CD4-positive, alpha-beta T cell treated with Interleukin-1 beta for 1 hour (primary cell): ENCODE measurements at regions not wholly inside any gene's neighbourhood (a gene's known extent, or its start where the extent isn't known, plus 50 kb on each side); places are given as distances from the start of the nearest gene placed in this dataset.

Experiments used
- DNase-seq, 2 donors: peaks; one replicate each; pipeline ENCODE4 v3.0.0-alpha.2; 2020 to 2022

DNA sequence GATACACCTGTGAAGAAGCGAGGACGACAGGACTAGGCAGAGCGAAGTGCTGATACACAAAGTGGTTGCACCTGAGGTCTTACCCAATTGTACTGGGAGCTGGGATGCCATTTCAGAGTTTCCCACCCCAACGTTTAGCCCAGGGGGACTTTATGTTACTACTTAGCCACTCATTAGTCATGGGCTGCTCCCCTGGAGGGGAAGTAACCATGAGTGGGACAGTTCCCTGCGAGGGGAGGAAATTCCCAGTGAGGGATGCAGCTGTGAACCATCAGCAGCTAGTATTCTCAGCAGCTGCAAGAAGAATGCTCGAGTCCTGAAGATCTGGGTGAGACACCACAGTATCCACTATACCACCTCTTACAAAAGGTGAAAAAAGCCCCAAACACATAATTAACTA, 93.7 kb upstream of the ACTBL2 start:
- DNase-seq, result no peak

DNA sequence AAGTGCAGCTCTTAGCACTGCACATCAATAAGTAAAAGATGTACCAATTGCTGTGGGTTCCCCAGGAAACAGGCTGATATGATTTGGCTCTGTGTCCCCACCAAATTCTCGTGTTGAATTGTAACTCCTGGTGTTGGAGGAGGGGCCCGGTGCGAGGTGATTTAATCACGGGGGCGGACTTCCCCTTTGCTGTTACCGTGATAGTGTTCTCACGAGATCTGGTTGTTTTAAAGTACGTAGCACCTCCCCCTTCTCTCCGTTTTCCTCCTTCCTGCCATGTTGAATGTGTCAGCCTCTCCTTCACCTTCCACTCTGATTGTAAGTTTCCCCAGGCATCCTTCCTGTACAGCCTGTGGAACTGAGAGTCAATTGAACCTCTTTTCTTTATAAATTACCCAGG, 93.2 kb upstream of the ACTBL2 start:
- DNase-seq, result no peak

DNA sequence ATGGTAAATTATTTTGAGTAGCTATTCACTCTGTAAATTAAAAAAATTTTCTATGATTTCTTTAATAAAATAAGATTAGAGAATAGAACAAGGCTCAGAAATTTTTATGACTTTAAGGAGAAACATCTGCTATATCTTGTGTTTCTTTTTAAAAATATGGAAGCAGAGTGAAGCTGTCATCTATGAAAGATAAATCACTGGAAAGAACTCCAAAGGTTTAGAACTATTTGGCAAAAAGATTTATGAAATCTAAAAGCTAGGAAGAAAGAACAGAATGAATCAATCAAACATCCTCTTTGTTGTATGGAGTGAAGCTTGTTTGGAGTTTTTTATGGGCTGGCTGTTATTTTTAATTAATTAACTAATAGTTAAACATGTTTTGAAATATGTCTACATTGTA, 89.8 kb upstream of the ACTBL2 start:
- DNase-seq, result no peak

DNA sequence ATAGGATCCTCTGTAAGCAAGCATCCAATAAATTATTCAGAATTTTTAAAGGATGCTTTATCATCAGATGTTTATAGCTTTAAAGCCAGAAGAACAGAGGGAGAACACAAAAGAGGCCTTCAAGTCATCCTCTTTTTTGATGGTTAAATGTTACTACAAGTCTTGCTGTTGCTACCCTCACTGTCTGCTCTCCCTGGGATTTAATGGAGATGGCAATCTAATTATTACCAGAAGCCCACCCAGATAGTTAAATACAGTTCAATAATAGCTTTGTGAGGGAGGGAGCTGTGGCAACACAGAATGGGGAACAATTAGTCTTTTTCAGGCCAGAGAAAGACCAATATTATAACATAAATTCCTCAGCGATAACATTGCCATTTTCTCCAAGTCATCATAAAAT, 87.0 kb upstream of the ACTBL2 start:
- DNase-seq, result no peak

DNA sequence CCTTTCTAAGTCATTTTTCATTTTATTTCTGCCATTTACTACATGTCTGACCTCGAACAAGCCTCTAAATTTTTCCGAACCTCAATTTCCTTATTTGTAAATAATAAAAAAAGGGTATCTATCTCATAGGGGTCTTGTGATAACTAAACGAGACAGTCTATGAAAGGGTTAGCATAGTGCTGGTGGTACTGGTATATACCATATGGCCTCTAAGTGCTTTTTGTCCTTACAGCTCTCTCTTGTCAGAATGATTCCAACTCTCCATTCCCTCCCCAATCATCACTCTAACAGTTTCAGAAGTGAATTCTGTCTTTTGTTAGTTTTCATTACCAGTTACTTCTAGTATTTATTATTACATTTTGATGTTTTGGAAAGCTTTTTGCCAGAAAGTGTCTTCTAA, 85.5 kb upstream of the ACTBL2 start:
- no peak for DNase-seq

DNA sequence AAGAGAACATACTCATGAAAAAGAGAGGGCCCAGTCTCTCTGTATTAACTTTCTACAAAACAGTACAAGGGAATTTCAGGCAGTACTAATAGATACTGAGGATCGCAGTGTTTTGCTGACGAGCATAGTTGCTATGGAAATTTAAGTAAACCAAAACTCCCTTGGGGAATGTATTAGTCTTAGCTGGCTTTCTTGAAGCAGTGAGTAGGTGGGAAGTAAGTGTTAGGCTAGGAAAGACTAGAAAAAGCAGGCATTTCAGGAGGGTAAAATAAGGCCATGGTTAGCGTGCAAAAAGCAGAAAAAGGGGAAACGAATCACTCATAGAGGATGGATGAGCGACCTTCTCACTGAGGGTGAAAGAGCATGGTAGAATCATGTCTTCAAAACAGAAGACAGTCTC, 84.3 kb upstream of the ACTBL2 start:
- DNase-seq, result no peak

DNA sequence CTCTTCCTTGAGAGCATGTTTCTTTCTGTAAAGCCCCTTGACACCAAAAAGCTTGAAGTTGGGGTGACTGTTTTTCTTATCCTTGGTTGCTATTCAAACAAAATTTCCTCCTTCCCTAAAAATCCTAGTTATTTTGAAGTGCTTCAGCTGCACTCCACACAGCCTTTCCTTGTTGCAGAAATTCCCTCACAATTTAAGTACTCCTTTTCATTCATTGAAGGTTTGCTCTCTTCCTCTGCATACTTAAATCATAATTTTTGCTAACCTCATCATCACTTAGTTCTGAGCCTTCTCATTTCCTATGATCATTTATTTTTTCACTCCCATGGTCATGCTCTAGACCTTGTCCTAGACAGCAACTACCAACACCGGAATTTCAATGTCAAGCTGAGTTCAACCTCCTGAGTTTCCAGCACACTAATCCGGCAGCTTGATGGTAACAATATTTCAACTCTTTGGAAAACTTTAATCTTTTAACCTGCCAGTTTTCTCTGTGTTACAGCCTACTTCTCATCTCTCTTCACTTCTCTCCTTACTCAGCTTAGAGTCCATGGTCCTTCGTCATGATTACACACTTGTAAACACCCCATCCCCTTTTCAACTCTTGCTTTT, 78.7 kb upstream of the ACTBL2 start:
- no peak for DNase-seq

DNA sequence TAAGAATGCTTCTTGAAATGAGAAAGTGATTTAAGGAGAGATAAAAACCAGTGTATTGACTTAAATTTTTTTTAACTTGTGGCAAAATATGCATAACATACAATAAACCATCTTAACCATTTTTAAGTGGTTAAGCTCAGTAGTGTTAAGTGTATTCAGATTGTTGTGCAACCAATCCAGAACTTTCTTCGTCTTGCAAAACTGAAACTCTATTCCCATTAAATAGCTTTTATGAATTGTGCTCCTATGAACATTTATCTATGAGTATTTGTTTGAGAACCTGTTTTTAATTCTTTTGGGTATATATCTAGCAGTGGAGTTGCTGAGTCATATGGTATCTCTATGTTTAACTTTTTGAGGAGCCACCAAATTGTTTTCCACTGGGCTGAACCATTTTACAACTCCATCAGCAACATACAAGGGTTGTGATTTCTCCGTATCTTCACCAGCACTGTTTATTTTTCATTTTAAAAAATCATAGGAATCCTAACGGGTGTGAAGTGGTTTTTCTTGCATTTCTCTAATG, 76.6 kb upstream of the ACTBL2 start:
- no peak for DNase-seq

DNA sequence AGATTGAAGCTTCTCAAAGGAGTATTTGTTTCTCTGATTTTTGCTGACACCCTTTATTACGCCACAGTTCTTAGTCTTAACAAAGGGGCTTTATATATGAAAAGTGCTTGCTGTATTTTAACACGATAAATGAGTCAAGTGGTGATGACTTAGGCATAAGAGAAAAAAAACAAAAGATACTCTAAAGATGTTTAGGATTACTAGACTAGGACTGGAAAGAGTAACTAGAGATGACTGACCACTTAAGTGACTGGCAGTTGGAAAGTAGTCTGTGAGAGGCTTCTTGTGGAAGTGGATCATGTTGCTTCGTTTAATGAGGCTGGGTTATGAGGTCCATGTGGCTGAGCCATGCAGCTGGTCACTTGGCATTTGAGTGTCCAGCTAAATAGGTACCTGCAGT, 69.4 kb upstream of the ACTBL2 start:
- DNase-seq, result no peak

DNA sequence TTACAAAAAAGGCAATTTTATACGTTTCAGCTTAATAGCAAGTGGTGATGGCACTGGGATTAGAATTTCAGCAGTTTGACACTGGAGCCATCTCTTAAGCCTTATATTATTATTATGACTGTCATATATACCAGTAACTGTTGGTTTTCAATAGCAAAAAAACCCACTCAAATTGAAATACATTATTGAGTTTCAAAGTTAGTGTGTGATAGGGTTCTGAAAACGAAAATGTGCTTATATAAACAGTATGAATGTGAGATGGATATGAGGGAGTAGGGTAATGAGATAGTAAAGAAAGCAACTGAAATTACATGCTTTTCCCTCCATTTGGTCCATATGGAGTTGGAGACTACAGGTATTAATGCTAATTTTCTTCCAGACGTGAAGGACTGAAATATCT, 68.6 kb upstream of the ACTBL2 start:
- DNase-seq, result no peak

DNA sequence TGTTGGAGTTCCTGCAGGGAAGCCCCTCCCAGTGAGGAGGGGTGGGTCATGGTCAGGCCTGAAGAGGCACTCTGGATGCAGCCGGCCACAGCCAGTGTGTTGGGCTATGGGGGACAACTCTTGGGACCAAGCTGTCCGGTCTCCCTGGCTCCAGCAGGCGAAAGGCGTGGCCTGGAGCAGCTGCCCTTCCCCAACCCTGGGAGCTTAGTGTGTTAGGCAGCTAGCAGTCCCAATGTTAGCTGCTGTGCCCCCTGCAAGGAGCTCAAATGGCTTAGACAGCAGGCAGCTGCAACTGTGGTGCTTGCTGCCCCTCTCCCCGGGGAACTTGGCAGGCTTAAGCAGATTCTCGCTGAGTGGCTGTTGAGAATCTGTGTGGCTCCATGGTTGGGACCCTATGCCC, 67.5 kb upstream of the ACTBL2 start:
- no peak for DNase-seq

DNA sequence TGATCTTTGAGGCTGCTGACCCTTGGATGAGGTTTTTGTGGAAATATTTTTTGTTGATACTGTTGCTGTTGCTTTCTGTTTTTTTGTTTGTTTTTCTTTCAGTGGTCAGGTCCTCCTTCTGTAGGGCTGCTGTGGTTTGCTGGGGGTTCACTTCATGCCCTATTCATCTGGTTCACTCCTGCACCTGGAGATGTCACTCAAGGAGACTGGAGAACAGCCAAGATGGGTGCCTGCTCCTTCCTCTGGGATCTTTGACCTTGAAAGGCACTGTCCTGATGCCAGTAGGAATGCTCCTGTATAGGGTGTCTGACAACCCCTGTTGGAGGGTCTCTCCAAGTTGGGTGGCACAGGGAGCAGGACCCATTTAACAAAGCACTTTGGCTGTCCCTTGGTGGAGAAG, 67.0 kb upstream of the ACTBL2 start:
- DNase-seq, result no peak

DNA sequence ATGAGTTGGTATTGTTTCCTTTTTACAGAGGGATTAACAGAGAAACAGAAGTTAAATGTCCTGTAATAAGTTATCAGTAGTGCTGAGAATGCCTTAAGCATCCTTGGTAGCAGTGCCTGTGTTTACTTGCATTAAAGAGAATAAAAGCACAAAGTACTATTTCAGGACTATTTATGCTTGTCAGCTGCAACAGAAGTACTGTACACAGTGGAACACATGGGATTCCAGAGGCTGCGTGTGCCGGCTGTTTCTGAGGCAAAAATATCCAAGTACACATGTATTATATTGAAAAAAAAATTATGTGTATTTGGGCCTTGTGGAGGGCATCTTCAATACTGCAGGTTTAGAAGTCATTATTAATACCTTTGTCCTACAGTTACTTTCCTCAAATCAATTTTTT, 58.2 kb upstream of the ACTBL2 start:
- DNase-seq, result no peak

DNA sequence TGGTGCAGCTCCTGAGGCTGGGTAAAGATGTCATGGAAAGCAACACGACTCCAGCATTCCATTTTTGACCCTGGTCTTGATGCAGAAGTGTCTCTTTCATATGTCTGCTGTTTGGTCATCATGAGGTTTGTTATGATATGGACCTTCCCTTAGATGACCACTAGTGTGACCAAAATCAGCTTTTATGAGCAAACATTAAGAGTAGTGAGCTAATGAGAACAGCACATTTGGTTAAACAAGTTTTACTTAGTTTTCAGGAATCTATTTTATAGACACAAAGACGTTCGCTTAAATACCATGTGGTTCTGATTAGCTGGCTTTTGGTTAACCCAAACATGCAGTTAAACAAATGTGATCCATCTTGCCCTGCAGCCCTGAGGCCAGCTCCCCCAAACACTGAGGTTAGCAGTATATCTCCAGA, 56.7 kb upstream of the ACTBL2 start:
- DNase-seq, result no peak

DNA sequence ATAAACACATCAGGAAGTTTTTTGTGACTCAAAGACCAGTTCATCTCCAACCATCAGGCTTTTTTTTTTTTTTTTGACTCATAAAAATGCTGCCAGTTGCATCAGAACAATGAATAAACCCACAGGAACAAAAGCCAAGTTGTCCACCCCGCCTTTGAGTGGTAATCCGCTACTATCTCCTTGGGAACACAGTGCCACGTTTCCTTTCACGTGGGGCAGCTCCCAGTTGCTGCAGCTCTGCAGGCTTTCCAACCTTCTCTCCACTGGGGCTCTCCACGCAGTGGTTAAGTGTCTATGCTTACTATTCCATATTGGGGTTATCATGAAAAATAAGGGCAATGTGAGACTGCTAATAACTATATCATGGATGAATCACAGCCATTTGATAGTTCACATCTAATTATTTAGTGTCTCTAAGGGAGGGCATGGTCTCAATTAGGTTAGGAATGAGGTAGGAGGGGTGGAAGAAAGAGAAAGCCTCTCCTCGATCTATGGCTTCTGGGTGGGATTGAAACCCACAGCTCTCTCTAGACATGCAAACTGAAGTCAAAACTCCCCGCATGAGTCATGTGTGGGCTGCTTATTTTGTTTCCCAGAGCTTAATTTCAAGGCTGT, 55.8 kb upstream of the ACTBL2 start:
- DNase-seq, result no peak

DNA sequence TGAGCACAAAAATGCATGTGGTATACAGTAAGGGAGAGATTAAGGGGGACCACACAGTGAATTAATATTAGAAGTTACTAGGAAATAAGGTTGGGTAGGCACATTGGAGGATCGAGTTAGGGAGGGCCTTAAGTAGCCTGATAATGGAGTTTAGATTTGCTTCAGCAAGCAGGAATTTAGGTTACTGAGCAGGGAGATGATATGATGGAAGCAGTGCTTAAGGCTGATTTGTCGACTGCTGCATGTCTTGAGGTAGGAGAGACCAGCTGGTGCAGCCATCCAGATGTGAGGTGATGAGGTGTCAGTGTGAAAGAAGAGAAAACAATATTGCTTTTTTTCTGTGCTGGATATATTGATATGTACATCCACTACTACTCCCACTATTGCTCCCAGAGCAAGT, 55.2 kb upstream of the ACTBL2 start:
- DNase-seq, result no peak

DNA sequence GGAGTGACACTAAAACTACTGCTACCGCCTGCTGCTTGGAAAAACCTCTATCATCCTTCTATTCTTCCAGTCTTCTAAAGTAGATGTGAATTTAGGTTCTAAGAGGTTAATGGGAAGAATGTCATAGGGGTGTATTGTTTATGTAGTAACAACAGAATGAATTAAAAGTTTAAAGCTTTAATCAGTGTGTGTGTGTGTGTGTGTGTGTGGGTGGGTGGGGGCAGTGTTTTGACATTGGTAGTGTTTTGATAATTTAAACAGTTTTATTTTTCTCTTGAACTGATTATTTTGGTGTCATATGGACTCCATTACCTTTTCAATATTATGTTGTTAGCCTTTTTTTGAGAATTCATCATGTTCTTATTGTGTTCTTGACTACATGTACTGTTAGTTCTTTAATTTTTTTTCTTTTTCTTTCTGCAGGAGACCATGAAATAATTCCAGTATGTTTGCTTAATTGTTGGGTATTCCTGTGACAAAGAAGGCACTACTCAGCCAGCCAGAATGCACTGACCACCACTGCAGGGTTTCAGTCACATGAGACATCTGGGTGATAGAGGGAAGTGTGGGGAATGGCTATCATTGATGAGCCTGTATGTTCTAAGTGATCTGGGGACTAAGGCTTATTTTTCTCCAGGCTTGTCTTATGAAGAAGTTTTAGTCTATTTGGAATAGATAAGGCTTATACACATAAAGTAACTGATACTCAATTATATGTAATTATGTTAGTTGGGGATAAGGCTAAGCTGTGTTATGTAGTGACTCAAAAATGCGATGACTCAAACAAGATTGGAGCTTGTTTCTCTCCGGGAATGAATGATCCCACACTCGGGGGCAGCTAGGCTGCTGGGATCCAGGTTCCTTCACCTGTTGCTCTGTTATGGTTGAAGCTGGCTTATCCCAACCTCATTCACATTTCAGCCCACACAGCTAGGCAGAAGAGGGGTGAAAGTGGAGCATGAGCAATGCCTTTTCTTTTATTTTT, 50.2 kb upstream of the ACTBL2 start:
- no peak for DNase-seq
